ENCODE measurements at regions not wholly inside any gene's neighbourhood (a gene's known extent, or its start where the extent isn't known, plus 50 kb on each side); places are given as distances from the start of the nearest gene placed in this dataset.

DNA sequence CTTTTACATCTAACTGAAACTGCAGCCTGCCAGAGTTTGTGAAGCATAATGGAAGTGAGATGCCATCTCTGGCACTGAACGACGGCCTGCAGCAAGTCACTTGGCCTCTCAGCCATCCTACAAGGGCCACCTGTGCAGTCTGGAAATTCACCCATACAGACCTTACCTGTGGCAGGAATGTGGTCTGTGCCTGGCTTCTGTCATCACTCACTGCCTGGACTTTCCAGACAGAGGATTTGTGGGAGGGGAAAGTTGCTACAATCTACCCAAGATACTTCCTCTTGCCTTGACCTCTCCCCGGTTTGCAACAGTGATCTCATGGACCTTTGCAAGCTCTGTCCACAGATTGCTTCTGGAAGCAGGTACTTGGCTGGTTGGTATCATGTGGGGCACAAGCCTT is 58.4 kb upstream of the ATP1B1 start (continued):
- TF ChIP-seq ZNF652 (CRISPR knock-in tag; IDR thresholded peaks at IDR 0.05; ENCODE audit: borderline replicate concordance, low read depth): no peak
- no peak for TF ChIP-seq ZNF432 (CRISPR knock-in tag; IDR thresholded peaks at IDR 0.05; ENCODE audit: borderline replicate concordance)
- no peak for TF ChIP-seq ISL2 (CRISPR knock-in tag; IDR thresholded peaks at IDR 0.05)
- TF ChIP-seq HMG20B (CRISPR knock-in tag; conservative IDR thresholded peaks at IDR 0.05): no peak
- 0 out of 4 replicates have a peak, but pooled peaks of 1 of the 2 experiments have one; percentile 20 for TF ChIP-seq NR2F1 (CRISPR knock-in tag; IDR thresholded peaks at IDR 0.05)
- no peak for TF ChIP-seq DMAP1 (CRISPR knock-in tag; IDR thresholded peaks at IDR 0.05)
- no peak for TF ChIP-seq HOXA9 (CRISPR knock-in tag; IDR thresholded peaks at IDR 0.05; ENCODE audit: borderline replicate concordance)

DNA sequence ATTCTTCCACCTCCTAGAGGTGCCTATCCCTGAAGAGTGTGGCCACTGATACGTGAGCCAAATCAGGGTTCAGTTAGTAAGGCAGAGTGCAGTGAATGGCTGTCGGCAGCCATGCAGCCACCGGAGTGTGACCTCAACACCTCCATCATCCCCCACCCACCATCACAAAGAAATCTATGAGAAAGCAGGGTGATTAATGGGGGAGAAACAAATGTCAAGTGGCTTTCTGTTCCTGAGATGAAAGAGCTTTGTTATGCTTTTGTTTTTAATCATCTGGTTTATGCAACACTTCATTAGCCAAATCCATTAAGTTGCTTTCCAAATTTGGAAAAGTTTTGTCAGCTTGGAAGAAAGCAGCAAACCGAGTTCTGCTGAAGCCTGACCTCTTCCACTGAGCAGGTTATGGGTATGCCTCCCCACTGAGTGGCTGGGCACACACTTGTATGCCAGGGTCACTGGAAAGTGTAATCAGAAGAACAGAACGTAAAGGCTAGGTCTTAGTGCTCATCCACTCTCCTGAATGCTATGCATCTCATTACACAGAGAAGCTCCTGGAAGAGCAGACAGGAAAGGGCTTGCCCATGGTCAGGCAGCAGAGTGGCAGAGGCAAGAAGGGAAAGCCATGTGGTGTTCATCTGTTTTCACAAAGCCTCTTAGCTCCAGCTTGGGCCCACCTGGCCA is 57.1 kb upstream of the ATP1B1 start:
- H3K4me1 ChIP-seq (ENCODE audit: insufficient read depth, low read length): peaks cover 10% of the 10 kb centered on the region; the same call in 1 of the 2 replicates
- peaks cover 0 to 8% of the 10 kb centered on the region in 2 experiments; a peak in 1 of 5 replicates for H3K27me3 ChIP-seq (ENCODE audit: control insufficient read depth in 1 of 2, insufficient read depth in 2 of 2, low read length in 2 of 2)
- intact Hi-C loops (cut with micrococcal nuclease; ENCODE audit: unreplicated experiment): no loop called here
- ChIA-PET POLR2A (no interaction called here), CTCF (ENCODE audit: low intra/inter-chr PET ratio, low total read pairs) (no interaction called here)
- TF ChIP-seq NFRKB (IDR thresholded peaks at IDR 0.05): no peak
- TF ChIP-seq PHF8 (CRISPR knock-in tag; IDR thresholded peaks at IDR 0.05): no peak
- no peak for TF ChIP-seq ZFP37 (CRISPR knock-in tag; IDR thresholded peaks at IDR 0.05; ENCODE audit: borderline replicate concordance)
- no peak for TF ChIP-seq TRIM24 (CRISPR knock-in tag; IDR thresholded peaks at IDR 0.05)
- TF ChIP-seq ZNF225 (CRISPR knock-in tag; IDR thresholded peaks at IDR 0.05): no peak
- no peak for TF ChIP-seq REXO4 (CRISPR knock-in tag; IDR thresholded peaks at IDR 0.05; ENCODE audit: borderline replicate concordance)
- TF ChIP-seq, protein P1, sequence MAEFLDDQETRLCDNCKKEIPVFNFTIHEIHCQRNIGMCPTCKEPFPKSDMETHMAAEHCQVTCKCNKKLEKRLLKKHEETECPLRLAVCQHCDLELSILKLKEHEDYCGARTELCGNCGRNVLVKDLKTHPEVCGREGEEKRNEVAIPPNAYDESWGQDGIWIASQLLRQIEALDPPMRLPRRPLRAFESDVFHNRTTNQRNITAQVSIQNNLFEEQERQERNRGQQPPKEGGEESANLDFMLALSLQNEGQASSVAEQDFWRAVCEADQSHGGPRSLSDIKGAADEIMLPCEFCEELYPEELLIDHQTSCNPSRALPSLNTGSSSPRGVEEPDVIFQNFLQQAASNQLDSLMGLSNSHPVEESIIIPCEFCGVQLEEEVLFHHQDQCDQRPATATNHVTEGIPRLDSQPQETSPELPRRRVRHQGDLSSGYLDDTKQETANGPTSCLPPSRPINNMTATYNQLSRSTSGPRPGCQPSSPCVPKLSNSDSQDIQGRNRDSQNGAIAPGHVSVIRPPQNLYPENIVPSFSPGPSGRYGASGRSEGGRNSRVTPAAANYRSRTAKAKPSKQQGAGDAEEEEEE (CRISPR knock-in tag; IDR thresholded peaks at IDR 0.05; ENCODE audit: borderline replicate concordance): no peak
- no peak for TF ChIP-seq CENPX (CRISPR knock-in tag; IDR thresholded peaks at IDR 0.05)
- TF ChIP-seq JDP2 (CRISPR knock-in tag; IDR thresholded peaks at IDR 0.05; ENCODE audit: borderline replicate concordance): no peak
- TF ChIP-seq ZNF30 (CRISPR knock-in tag; IDR thresholded peaks at IDR 0.05): no peak
- TF ChIP-seq SMAD1 (CRISPR knock-in tag; IDR thresholded peaks at IDR 0.05; ENCODE audit: borderline replicate concordance, low read depth): no peak
- H3K4me2 ChIP-seq (ENCODE audit: low read depth, low read length): no peak overlapping the region
- H2AFZ ChIP-seq (ENCODE audit: low read length): no peak overlapping the region
- H3K4me3 ChIP-seq (replicated peaks in 1 of 3; ENCODE audit: insufficient read depth in 1 of 3, low read depth in 2 of 3, low read length in 3 of 3): no peak overlapping the region
- no peak overlapping the region for H3K9ac ChIP-seq (ENCODE audit: insufficient read depth, low read depth, low read length)
- WGBS (ENCODE audit: low lambda C conversion rate): 43% methylated on average over 5 of the region's 5 CpGs
- H4K20me1 ChIP-seq (ENCODE audit: insufficient read depth, low read length): no peaks in the 10 kb centered on the region
- no peaks in the 10 kb centered on the region for H3K79me2 ChIP-seq (ENCODE audit: insufficient read depth, low read length)
- no peak overlapping the region for H3K27ac ChIP-seq (ENCODE audit: extremely low read length, insufficient read depth, low read length)
- ATAC-seq (no peak), DNase-seq (ENCODE audit: low spot score) (no peak), FAIRE-seq (no peak)
- in situ Hi-C loops (cut with HindIII; ENCODE audit: extremely low pct_ligation_motif_present, low pct_unique_long_range_greater_than_20kb): no loop called here
- H3K9me3 ChIP-seq (ENCODE audit: low read length): no peaks in the 10 kb centered on the region
- BruUV-seq (replicated peaks): no TSS peak
- no peaks in the 10 kb centered on the region for H3K36me3 ChIP-seq (replicated peaks in 1 of 2; ENCODE audit: control insufficient read depth in 1 of 2, insufficient read depth in 2 of 2, low read length in 2 of 2)
